ENCODE measurements at regions not wholly inside any gene's neighbourhood (a gene's known extent, or its start where the extent isn't known, plus 50 kb on each side); places are given as distances from the start of the nearest gene placed in this dataset.
"Not testable (repeated sequence)": the region's sequence is repeated elsewhere in the genome, so short reads cannot be mapped to it uniquely, and the experiment has no call there.

GRCh38 chr16:29273298-29274054, 133.0 kb downstream of the NPIPB11 start:
- DNase-seq: not testable (repeated sequence)

- DNase-seq: not testable (repeated sequence)
Observed at GRCh38 chr16:29271721-29272675, 134.5 kb downstream of the NPIPB11 start.

- not testable (repeated sequence) for DNase-seq
Observed at GRCh38 chr16:29270923-29271322, 135.6 kb downstream of the NPIPB11 start.

- DNase-seq: not testable (repeated sequence)
Observed at GRCh38 chr16:29270033-29270432, 136.5 kb downstream of the NPIPB11 start.

- DNase-seq: not testable (repeated sequence)
Observed at GRCh38 chr16:29269192-29269811, 137.2 kb downstream of the NPIPB11 start.

- not testable (repeated sequence) for DNase-seq
Observed at GRCh38 chr16:29268785-29269191, 137.7 kb downstream of the NPIPB11 start.

- not testable (repeated sequence) for DNase-seq
Observed at GRCh38 chr16:29268348-29268747, 138.2 kb downstream of the NPIPB11 start.

GRCh38 chr16:29267891-29268290, 138.6 kb downstream of the NPIPB11 start:
- DNase-seq: not testable (repeated sequence)

- DNase-seq: not testable (repeated sequence)
Observed at GRCh38 chr16:29267055-29267619, 139.4 kb downstream of the NPIPB11 start.

- not testable (repeated sequence) for DNase-seq
Observed at GRCh38 chr16:29266612-29267011, 139.9 kb downstream of the NPIPB11 start.

GRCh38 chr16:29265255-29265853, 141.2 kb downstream of the NPIPB11 start:
- not testable (repeated sequence) for DNase-seq

- not testable (repeated sequence) for DNase-seq
Observed at GRCh38 chr16:29264080-29264837, 142.3 kb downstream of the NPIPB11 start.

GRCh38 chr16:29262725-29263124, 143.8 kb downstream of the NPIPB11 start:
- not testable (repeated sequence) for DNase-seq

GRCh38 chr16:29261427-29262248, 144.9 kb downstream of the NPIPB11 start:
- not testable (repeated sequence) for DNase-seq

GRCh38 chr16:29260683-29261426, 145.7 kb downstream of the NPIPB11 start:
- DNase-seq: not testable (repeated sequence)

GRCh38 chr16:29259635-29260457, 146.7 kb downstream of the NPIPB11 start:
- DNase-seq: not testable (repeated sequence)

- not testable (repeated sequence) for DNase-seq
Observed at GRCh38 chr16:29258946-29259634, 147.4 kb downstream of the NPIPB11 start.
